Parathyroid adenoma (tissue), 2 donors: ENCODE measurements at regions not wholly inside any gene's neighbourhood (a gene's known extent, or its start where the extent isn't known, plus 50 kb on each side); places are given as distances from the start of the nearest gene placed in this dataset.

Experiments used
- H2AFZ ChIP-seq: fragments of 300-600 bp; sonication (generic); one replicate; pipeline ENCODE4 v1.7.0; 2017; ENCODE audit warnings: antibody characterized with exemption, mild to moderate bottlenecking
- H3K27ac ChIP-seq: fragments of 300-600 bp; sonication (generic); one replicate; pipeline ENCODE4 v1.7.0; 2017
- H3K27me3 ChIP-seq: fragments of 300-600 bp; sonication (generic); one replicate; pipeline ENCODE4 v1.7.0; 2017; ENCODE audit warnings: low read length; ENCODE audit not compliant: control insufficient read depth, insufficient read depth
- H3K36me3 ChIP-seq: fragments of 300-600 bp; sonication (generic); one replicate; pipeline ENCODE4 v1.7.0; 2017; ENCODE audit warnings: low read length; ENCODE audit not compliant: control insufficient read depth, insufficient read depth
- H3K4me1 ChIP-seq: fragments of 300-600 bp; sonication (generic); one replicate; pipeline ENCODE4 v1.7.0; 2017; ENCODE audit warnings: control low read depth
- H3K4me2 ChIP-seq: fragments of 300-600 bp; sonication (generic); one replicate; pipeline ENCODE4 v1.7.0; 2017; ENCODE audit warnings: low read length
- H3K4me3 ChIP-seq: fragments of 300-600 bp; sonication (generic); one replicate; pipeline ENCODE4 v1.7.0; 2017; ENCODE audit warnings: low read depth, low read length
- H3K79me2 ChIP-seq: fragments of 300-600 bp; sonication (generic); one replicate; pipeline ENCODE4 v1.7.0; 2017; ENCODE audit warnings: control low read depth
- H3K9ac ChIP-seq: fragments of 300-600 bp; sonication (generic); one replicate; pipeline ENCODE4 v1.7.0; 2017; ENCODE audit warnings: mild to moderate bottlenecking
- H3K9me3 ChIP-seq: fragments of 300-600 bp; sonication (generic); one replicate; pipeline ENCODE4 v1.7.0; 2017; ENCODE audit warnings: low read length; ENCODE audit not compliant: control insufficient read depth
- TF ChIP-seq, protein P1 (sequence below): fragments of 300-600 bp; sonication (generic); IDR thresholded peaks from one replicate; pipeline ENCODE4 v1.7.0; 2017; ENCODE audit warnings: antibody characterized with exemption, mild to moderate bottlenecking
- donor health status: primary hyperparathyroidism.

- Histone ChIP-seq H3K4me1 (no peaks in the 10 kb centered on the region), H3K79me2 (no peaks in the 10 kb centered on the region)
These were observed 460.9 kb upstream of the SULF2 start for GRCh38 chr20:48246061-48246790.

DNA sequence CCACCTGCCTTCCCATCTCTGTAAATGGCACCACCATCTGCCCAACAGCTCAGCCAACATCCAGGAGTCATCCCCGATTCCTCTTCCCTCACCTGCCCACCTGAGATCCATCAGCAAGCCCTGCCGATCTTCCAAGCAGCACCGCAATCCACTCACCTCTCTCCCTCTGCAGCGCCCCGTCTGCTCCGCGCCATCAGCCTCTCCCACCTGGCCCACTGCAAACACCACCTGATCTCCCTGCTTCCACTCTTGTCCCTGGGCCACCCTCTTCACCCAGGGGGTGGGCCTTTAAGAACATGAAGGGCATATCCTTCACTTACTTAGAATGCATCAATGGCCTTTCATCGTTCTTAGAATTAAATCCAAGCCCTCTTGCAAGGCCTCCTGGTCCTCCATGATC, 457.3 kb upstream of the SULF2 start:
- no peaks in the 10 kb centered on the region for H3K27me3 ChIP-seq
- TF ChIP-seq, protein P1, sequence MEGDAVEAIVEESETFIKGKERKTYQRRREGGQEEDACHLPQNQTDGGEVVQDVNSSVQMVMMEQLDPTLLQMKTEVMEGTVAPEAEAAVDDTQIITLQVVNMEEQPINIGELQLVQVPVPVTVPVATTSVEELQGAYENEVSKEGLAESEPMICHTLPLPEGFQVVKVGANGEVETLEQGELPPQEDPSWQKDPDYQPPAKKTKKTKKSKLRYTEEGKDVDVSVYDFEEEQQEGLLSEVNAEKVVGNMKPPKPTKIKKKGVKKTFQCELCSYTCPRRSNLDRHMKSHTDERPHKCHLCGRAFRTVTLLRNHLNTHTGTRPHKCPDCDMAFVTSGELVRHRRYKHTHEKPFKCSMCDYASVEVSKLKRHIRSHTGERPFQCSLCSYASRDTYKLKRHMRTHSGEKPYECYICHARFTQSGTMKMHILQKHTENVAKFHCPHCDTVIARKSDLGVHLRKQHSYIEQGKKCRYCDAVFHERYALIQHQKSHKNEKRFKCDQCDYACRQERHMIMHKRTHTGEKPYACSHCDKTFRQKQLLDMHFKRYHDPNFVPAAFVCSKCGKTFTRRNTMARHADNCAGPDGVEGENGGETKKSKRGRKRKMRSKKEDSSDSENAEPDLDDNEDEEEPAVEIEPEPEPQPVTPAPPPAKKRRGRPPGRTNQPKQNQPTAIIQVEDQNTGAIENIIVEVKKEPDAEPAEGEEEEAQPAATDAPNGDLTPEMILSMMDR: no peak
- no peak overlapping the region for H3K4me3 ChIP-seq

More at GRCh38 chr20:48246061-48246790, 460.9 kb upstream of the SULF2 start:
- Histone ChIP-seq H3K27me3 (no peaks in the 10 kb centered on the region), H3K36me3 (no peaks in the 10 kb centered on the region), H3K4me2 (no peak overlapping the region), H2AFZ (no peak overlapping the region), H3K27ac (no peak overlapping the region), H3K9me3 (no peaks in the 10 kb centered on the region), H3K9ac (no peak overlapping the region), H3K4me3 (no peak overlapping the region)
- TF ChIP-seq, protein P1: no peak

DNA sequence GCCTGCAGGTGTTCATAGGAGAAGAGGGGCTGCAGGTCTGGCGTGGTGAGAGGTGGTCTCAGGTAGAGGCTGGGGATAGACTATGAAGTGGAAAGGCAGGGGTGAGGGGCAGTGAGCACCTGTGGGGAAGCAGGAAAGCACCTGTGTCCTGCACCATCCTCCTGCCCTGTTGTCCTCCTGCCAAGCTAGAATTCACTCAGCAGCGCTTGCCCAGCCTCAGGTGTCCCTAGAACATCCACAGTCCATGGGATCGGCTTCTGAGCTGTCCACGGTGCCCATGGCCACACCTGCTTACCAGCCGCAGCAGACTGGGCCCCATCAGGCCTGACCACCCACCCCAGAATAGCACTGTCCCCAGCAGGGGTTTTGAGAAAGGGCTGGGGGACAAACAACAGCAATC, 456.2 kb upstream of the SULF2 start:
- H2AFZ ChIP-seq: no peak overlapping the region
- no peaks in the 10 kb centered on the region for H3K27me3 ChIP-seq
- no peak overlapping the region for H3K4me2 ChIP-seq
- H3K4me1 ChIP-seq: no peaks in the 10 kb centered on the region
- H3K9ac ChIP-seq: no peak overlapping the region
- no peaks in the 10 kb centered on the region for H3K9me3 ChIP-seq
- no peaks in the 10 kb centered on the region for H3K36me3 ChIP-seq
- H3K4me3 ChIP-seq: no peak overlapping the region
- TF ChIP-seq, protein P1: no peak
- no peaks in the 10 kb centered on the region for H3K79me2 ChIP-seq
- no peak overlapping the region for H3K27ac ChIP-seq

More for the DNA sequence above, 457.3 kb upstream of the SULF2 start:
- Histone ChIP-seq H3K4me1 (no peaks in the 10 kb centered on the region), H3K9me3 (no peaks in the 10 kb centered on the region), H3K4me2 (no peak overlapping the region), H3K79me2 (no peaks in the 10 kb centered on the region), H3K27ac (no peak overlapping the region), H2AFZ (no peak overlapping the region), H3K9ac (no peak overlapping the region), H3K36me3 (no peaks in the 10 kb centered on the region)

DNA sequence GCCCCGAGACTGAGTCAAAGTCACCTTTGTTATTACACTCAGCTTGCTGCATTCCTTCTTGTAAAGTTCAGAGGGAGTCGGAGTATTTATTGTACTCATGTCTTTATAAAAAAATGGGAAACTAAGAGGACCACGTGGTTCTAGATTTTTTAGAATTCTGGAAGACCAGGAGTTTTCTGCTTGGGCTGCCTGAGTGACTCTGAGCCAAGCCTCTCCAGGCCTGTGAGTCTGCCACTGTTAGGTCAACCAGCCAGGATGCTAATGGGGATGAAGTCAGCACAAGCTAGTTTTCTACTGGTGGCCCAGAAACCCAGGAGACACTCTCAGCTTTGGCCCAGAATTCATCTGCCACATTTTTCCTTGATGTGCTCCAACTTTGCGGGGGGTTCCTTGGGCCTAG, 453.5 kb upstream of the SULF2 start:
- no peaks in the 10 kb centered on the region for H3K79me2 ChIP-seq
- no peak overlapping the region for H3K27ac ChIP-seq

More for the DNA sequence above, 453.5 kb upstream of the SULF2 start:
- Histone ChIP-seq H3K4me1 (no peaks in the 10 kb centered on the region), H2AFZ (no peak overlapping the region), H3K4me2 (no peak overlapping the region), H3K36me3 (no peaks in the 10 kb centered on the region), H3K9me3 (no peaks in the 10 kb centered on the region), H3K9ac (no peak overlapping the region), H3K4me3 (no peak overlapping the region), H3K27me3 (no peaks in the 10 kb centered on the region)
- TF ChIP-seq, protein P1: no peak
